CD4-positive, alpha-beta T cell (primary cell): ENCODE measurements at regions not wholly inside any gene's neighbourhood (a gene's known extent, or its start where the extent isn't known, plus 50 kb on each side); places are given as distances from the start of the nearest gene placed in this dataset.
"Not testable (repeated sequence)": the region's sequence is repeated elsewhere in the genome, so short reads cannot be mapped to it uniquely, and the experiment has no call there.

Experiments
- ATAC-seq: fragments of 200-7000 bp; cut with Tn5 transposase; one replicate; pipeline ENCODE4 v1.10.0; 2022; ENCODE audit warnings: mild to moderate bottlenecking; ENCODE audit not compliant: poor library complexity
- CTCF ChIA-PET: fragments of 350-600 bp; sonication (Branson Sonifier 250); formaldehyde crosslinking; loops from one replicate; lab custom pipeline; 2021; ENCODE audit warnings: antibody characterized with exemption, inconsistent platforms; lab: Charles Lee
- POLR2A ChIA-PET: fragments of 350-600 bp; sonication (Branson Sonifier 250); formaldehyde crosslinking; loops from one replicate; lab custom pipeline; 2021; ENCODE audit warnings: antibody characterized with exemption, inconsistent platforms; lab: Charles Lee
- DNase-seq, 14 experiments: peaks; one replicate each; pipeline ENCODE4 v3.0.0-alpha.2; 2013 to 2020; ENCODE audit warnings: mixed read lengths in 2 of 14
- H3K27ac ChIP-seq, 2 donors: one replicate each; pipeline versions ENCODE4 v1.5.1 to v1.7.0; 2013; ENCODE audit warnings: low read length in 2 of 2, low read depth in 1 of 2, mild to moderate bottlenecking in 1 of 2
- H3K27me3 ChIP-seq, 2 experiments: 1 replicate in 1 of 2; 2 replicates in 1 of 2; pipeline versions ENCODE4 v1.6.1 to v1.7.0; 2013; ENCODE audit warnings: low read length in 2 of 2, control low read depth in 1 of 2, mild to moderate bottlenecking in 1 of 2, moderate library complexity in 1 of 2; ENCODE audit not compliant: insufficient read depth in 2 of 2, control insufficient read depth in 1 of 2
- H3K36me3 ChIP-seq: one replicate; pipeline ENCODE4 v1.6.1; 2013; ENCODE audit warnings: low read length, control low read depth; ENCODE audit not compliant: insufficient read depth
- H3K4me1 ChIP-seq: one replicate; pipeline ENCODE4 v1.6.1; 2013; ENCODE audit warnings: low read length, control low read depth; ENCODE audit not compliant: insufficient read depth
- H3K4me3 ChIP-seq: one replicate; pipeline ENCODE4 v1.5.1; 2013; ENCODE audit warnings: mild to moderate bottlenecking, low read length, moderate library complexity
- H3K9me3 ChIP-seq, 2 experiments: 1 replicate in 1 of 2; 2 replicates in 1 of 2; pipeline versions ENCODE4 v1.6.1 to v1.7.0; 2013; ENCODE audit warnings: low read length in 2 of 2, mild to moderate bottlenecking in 2 of 2, control low read depth in 1 of 2, moderate library complexity in 1 of 2; ENCODE audit not compliant: control insufficient read depth in 1 of 2, insufficient read depth in 1 of 2
- H3K27ac Mint-ChIP-seq: one replicate; pipeline ENCODE4 v1.8.0; 2020; ENCODE audit warnings: mixed read lengths
- H3K27me3 Mint-ChIP-seq: one replicate; pipeline ENCODE4 v1.8.0; 2021; ENCODE audit warnings: mixed read lengths
- H3K36me3 Mint-ChIP-seq: one replicate; pipeline ENCODE4 v1.8.0; 2021; ENCODE audit warnings: low read depth, mixed read lengths
- H3K4me1 Mint-ChIP-seq: one replicate; pipeline ENCODE4 v1.8.0; 2021; ENCODE audit warnings: low read depth, mixed read lengths
- H3K4me3 Mint-ChIP-seq: one replicate; pipeline ENCODE4 v1.8.0; 2020; ENCODE audit warnings: mild to moderate bottlenecking, mixed read lengths
- H3K9me3 Mint-ChIP-seq: one replicate; pipeline ENCODE4 v1.8.0; 2020; ENCODE audit warnings: mixed read lengths
- CTCF ChIP-seq: fragments of 200-600 bp; IDR thresholded peaks from one replicate; pipeline ENCODE4 v1.8.0; 2022; ENCODE audit warnings: antibody characterized with exemption, mild to moderate bottlenecking
- intact Hi-C, 2 experiments: fragments of 100-400 bp; cut with DNase I in 1 of 2; cut with micrococcal nuclease in 1 of 2; formaldehyde crosslinking; loops; one replicate each; pipeline versions ENCODE4 v1.15.1 to v1.9.0; 2023 to 2025; cut with DNase I, micrococcal nuclease

GRCh38 chr2:224171226-224171625 lies 132.1 kb upstream of the SERPINE2 start:
- Mint-ChIP-seq H3K4me3 (no peak overlapping the region), H3K36me3 (no peaks in the 10 kb centered on the region), H3K27ac (no peak overlapping the region), H3K9me3 (no peaks in the 10 kb centered on the region), H3K27me3 (peaks cover 20% of the 10 kb centered on the region), H3K4me1 (no peaks in the 10 kb centered on the region)
- ATAC-seq, result no peak
- no peak for DNase-seq
- Histone ChIP-seq H3K27me3 (no peaks in the 10 kb centered on the region), H3K9me3 (no peaks in the 10 kb centered on the region), H3K4me3 (no peak overlapping the region), H3K36me3 (no peaks in the 10 kb centered on the region), H3K27ac (no peak overlapping the region), H3K4me1 (no peaks in the 10 kb centered on the region)
- intact Hi-C loops, result no loop called here
- no peak for TF ChIP-seq CTCF
- POLR2A ChIA-PET, result no interaction called here
- CTCF ChIA-PET, result interaction anchor here (0.7 kb wide), 1 partner anchor 17 kb away, joined by 3 read pairs; no protein-coding TSS in a partner anchor

GRCh38 chr2:224169847-224170246 lies 130.8 kb upstream of the SERPINE2 start:
- intact Hi-C loops, result no loop called here
- ChIA-PET CTCF (no interaction called here), POLR2A (no interaction called here)
- H3K4me1 Mint-ChIP-seq, result no peaks in the 10 kb centered on the region
- no peaks in the 10 kb centered on the region for H3K9me3 Mint-ChIP-seq
- no peak overlapping the region for H3K4me3 Mint-ChIP-seq
- H3K27ac ChIP-seq, result no peak overlapping the region
- DNase-seq (no peak), ATAC-seq (no peak)
- no peak for TF ChIP-seq CTCF
- no peaks in the 10 kb centered on the region for H3K36me3 Mint-ChIP-seq
- no peaks in the 10 kb centered on the region for H3K4me1 ChIP-seq
- H3K4me3 ChIP-seq, result no peak overlapping the region
- H3K27me3 Mint-ChIP-seq, result peaks cover 17% of the 10 kb centered on the region
- H3K9me3 ChIP-seq, result no peaks in the 10 kb centered on the region
- H3K27me3 ChIP-seq, result no peaks in the 10 kb centered on the region
- H3K27ac Mint-ChIP-seq, result no peak overlapping the region
- H3K36me3 ChIP-seq, result no peaks in the 10 kb centered on the region

GRCh38 chr2:224167781-224168180 lies 128.7 kb upstream of the SERPINE2 start:
- not testable (repeated sequence) for H3K4me3 Mint-ChIP-seq, ATAC-seq, H3K27ac Mint-ChIP-seq

GRCh38 chr2:224166654-224167053 lies 127.6 kb upstream of the SERPINE2 start:
- intact Hi-C loops, result no loop called here
- no peaks in the 10 kb centered on the region for H3K4me1 Mint-ChIP-seq
- ChIA-PET POLR2A (no interaction called here), CTCF (no interaction called here)
- no peak for TF ChIP-seq CTCF
- no peaks in the 10 kb centered on the region for H3K9me3 Mint-ChIP-seq
- H3K4me1 ChIP-seq, result no peaks in the 10 kb centered on the region
- no peak overlapping the region for H3K27ac Mint-ChIP-seq
- H3K36me3 ChIP-seq, result no peaks in the 10 kb centered on the region
- no peak overlapping the region for H3K27ac ChIP-seq
- ATAC-seq, result no peak
- H3K36me3 Mint-ChIP-seq, result no peaks in the 10 kb centered on the region
- no peak for DNase-seq
- no peak overlapping the region for H3K4me3 Mint-ChIP-seq
- no peaks in the 10 kb centered on the region for H3K9me3 ChIP-seq
- H3K4me3 ChIP-seq, result no peak overlapping the region
- H3K27me3 ChIP-seq, result peaks cover 0 to 3% of the 10 kb centered on the region in 2 experiments
- peaks cover 11% of the 10 kb centered on the region for H3K27me3 Mint-ChIP-seq

More at GRCh38 chr2:224167781-224168180, 128.7 kb upstream of the SERPINE2 start:
- intact Hi-C loops, DNase-seq, POLR2A ChIA-PET, CTCF ChIA-PET, H3K9me3 Mint-ChIP-seq, H3K4me1 Mint-ChIP-seq, H3K27me3 ChIP-seq, H3K4me3 ChIP-seq, H3K4me1 ChIP-seq, H3K36me3 ChIP-seq, H3K27ac ChIP-seq, H3K9me3 ChIP-seq, H3K36me3 Mint-ChIP-seq: not testable (repeated sequence)
- H3K27me3 Mint-ChIP-seq, result peaks cover 16% of the 10 kb centered on the region
